Suprapubic skin (tissue), 4 donors: ENCODE measurements at regions not wholly inside any gene's neighbourhood (a gene's known extent, or its start where the extent isn't known, plus 50 kb on each side); places are given as distances from the start of the nearest gene placed in this dataset.
"Not testable (repeated sequence)": the region's sequence is repeated elsewhere in the genome, so short reads cannot be mapped to it uniquely, and the experiment has no call there.

Experiments
- DNase-seq, 2 donors: peaks; one replicate each; pipeline ENCODE4 v3.0.0-alpha.2; 2019; ENCODE audit warnings: low spot score in 2 of 2
- H3K27ac ChIP-seq: fragments of 200-600 bp; sonication (generic); one replicate; pipeline ENCODE4 v1.5.1; 2019
- H3K27me3 ChIP-seq: fragments of 200-600 bp; sonication (generic); one replicate; pipeline ENCODE4 v1.5.1; 2019
- H3K36me3 ChIP-seq: fragments of 200-600 bp; sonication (generic); one replicate; pipeline ENCODE4 v1.5.1; 2019
- H3K4me1 ChIP-seq: fragments of 200-600 bp; sonication (generic); one replicate; pipeline ENCODE4 v1.5.1; 2019
- H3K4me3 ChIP-seq: fragments of 200-600 bp; sonication (generic); one replicate; pipeline ENCODE4 v1.5.1; 2019; ENCODE audit warnings: mild to moderate bottlenecking
- H3K9me3 ChIP-seq: fragments of 200-600 bp; sonication (generic); one replicate; pipeline ENCODE4 v1.5.1; 2019
- CTCF ChIP-seq, 2 donors: fragments of 200-600 bp in 1 of 2; fragments of 450-650 bp in 1 of 2; sonication (generic) in 1 of 2; IDR thresholded peaks; one replicate each; pipeline ENCODE4 v1.5.1; 2016 to 2019; ENCODE audit warnings: antibody characterized with exemption in 2 of 2, mild to moderate bottlenecking in 1 of 2, moderate library complexity in 1 of 2
- EP300 ChIP-seq: sonication (generic); formaldehyde crosslinking; IDR thresholded peaks from one replicate; pipeline ENCODE4 v1.6.1; 2017; ENCODE audit warnings: antibody characterized with exemption
- POLR2A ChIP-seq, 2 donors: fragments of 450-650 bp; IDR thresholded peaks; one replicate each; pipeline ENCODE4 v1.6.1; 2017; ENCODE audit warnings: antibody characterized with exemption in 2 of 2, mild to moderate bottlenecking in 2 of 2, moderate library complexity in 2 of 2
- POLR2AphosphoS5 ChIP-seq, 3 donors: sonication (generic); formaldehyde crosslinking; IDR thresholded peaks; one replicate each; pipeline ENCODE4 v1.6.1; 2017; ENCODE audit warnings: antibody characterized with exemption in 3 of 3
- WGBS: methylation state at CpG from one replicate; pipeline ENCODE4 v1.1.5; 2018; 5-methylcytosine and 5-hydroxymethylcytosine counted together

GRCh38 chr9:751137-752051, 90.1 kb upstream of the DMRT1 start:
- peak overlapping the region; percentile 47 for H3K27ac ChIP-seq
- H3K36me3 ChIP-seq = peaks cover 8% of the 10 kb centered on the region
- H3K4me3 ChIP-seq = no peak overlapping the region
- DNase-seq = no peak
- H3K4me1 ChIP-seq = peaks cover 44% of the 10 kb centered on the region
- TF ChIP-seq POLR2A (IDR thresholded peaks at IDR 0.05) (no peak), EP300 (no peak), POLR2AphosphoS5 (IDR thresholded peaks at IDR 0.05) (no peak), CTCF (IDR thresholded peaks at IDR 0.05) (no peak)
- H3K27me3 ChIP-seq = no peaks in the 10 kb centered on the region
- no peaks in the 10 kb centered on the region for H3K9me3 ChIP-seq
- WGBS = 61% methylated on average over 14 of the region's 14 CpGs

- DNase-seq = peak in 1 of 2 donors; percentile 60
- no peaks in the 10 kb centered on the region for H3K27me3 ChIP-seq
- WGBS = 54% methylated on average over 5 of the region's 5 CpGs
- peaks cover 42% of the 10 kb centered on the region for H3K4me1 ChIP-seq
- no peak overlapping the region for H3K4me3 ChIP-seq
- peak overlapping the region; percentile 47 for H3K27ac ChIP-seq
- TF ChIP-seq EP300 = no peak
- TF ChIP-seq POLR2A (IDR thresholded peaks at IDR 0.05) = no peak
- no peak for TF ChIP-seq CTCF (IDR thresholded peaks at IDR 0.05)
- no peak for TF ChIP-seq POLR2AphosphoS5 (IDR thresholded peaks at IDR 0.05)
- H3K9me3 ChIP-seq = no peaks in the 10 kb centered on the region
- peaks cover under 1% of the 10 kb centered on the region for H3K36me3 ChIP-seq
These were observed 89.3 kb upstream of the DMRT1 start for GRCh38 chr9:752201-752600.

GRCh38 chr9:752681-753200, 88.8 kb upstream of the DMRT1 start:
- Histone ChIP-seq H3K9me3 (no peaks in the 10 kb centered on the region), H3K36me3 (no peaks in the 10 kb centered on the region), H3K27ac (peak overlapping the region; percentile 22), H3K4me1 (peaks cover 38% of the 10 kb centered on the region), H3K4me3 (no peak overlapping the region), H3K27me3 (no peaks in the 10 kb centered on the region)
- TF ChIP-seq EP300 = no peak
- TF ChIP-seq POLR2AphosphoS5 (IDR thresholded peaks at IDR 0.05) = no peak
- TF ChIP-seq POLR2A (IDR thresholded peaks at IDR 0.05) = no peak
- no peak for TF ChIP-seq CTCF (IDR thresholded peaks at IDR 0.05)
- whole genome bisulfite sequencing = 91% methylated on average over 6 of the region's 6 CpGs
- DNase-seq = no peak

- H3K9me3 ChIP-seq, H3K4me3 ChIP-seq, H3K36me3 ChIP-seq, H3K27me3 ChIP-seq, H3K27ac ChIP-seq: not testable (repeated sequence)
- DNase-seq = peak in 1 of 2 donors; percentile 29
- peaks cover 33% of the 10 kb centered on the region for H3K4me1 ChIP-seq
- 99% methylated on average over 8 of the region's 9 CpGs for WGBS
These were observed 87.8 kb upstream of the DMRT1 start for GRCh38 chr9:753734-754133.

GRCh38 chr9:754150-754931, 87.2 kb upstream of the DMRT1 start:
- no peak overlapping the region for H3K27ac ChIP-seq
- peak in 1 of 2 donors; percentile 56 for DNase-seq
- 72% methylated on average over 9 of the region's 9 CpGs for WGBS
- H3K36me3 ChIP-seq = no peaks in the 10 kb centered on the region
- H3K4me3 ChIP-seq = no peak overlapping the region
- H3K27me3 ChIP-seq = no peaks in the 10 kb centered on the region
- no peak for TF ChIP-seq POLR2AphosphoS5 (IDR thresholded peaks at IDR 0.05)
- TF ChIP-seq CTCF (IDR thresholded peaks at IDR 0.05) = no peak
- TF ChIP-seq EP300 = no peak
- TF ChIP-seq POLR2A (IDR thresholded peaks at IDR 0.05) = no peak
- no peaks in the 10 kb centered on the region for H3K9me3 ChIP-seq
- peaks cover 28% of the 10 kb centered on the region for H3K4me1 ChIP-seq
